ENCODE measurements at regions not wholly inside any gene's neighbourhood (a gene's known extent, or its start where the extent isn't known, plus 50 kb on each side); places are given as distances from the start of the nearest gene placed in this dataset.

DNA sequence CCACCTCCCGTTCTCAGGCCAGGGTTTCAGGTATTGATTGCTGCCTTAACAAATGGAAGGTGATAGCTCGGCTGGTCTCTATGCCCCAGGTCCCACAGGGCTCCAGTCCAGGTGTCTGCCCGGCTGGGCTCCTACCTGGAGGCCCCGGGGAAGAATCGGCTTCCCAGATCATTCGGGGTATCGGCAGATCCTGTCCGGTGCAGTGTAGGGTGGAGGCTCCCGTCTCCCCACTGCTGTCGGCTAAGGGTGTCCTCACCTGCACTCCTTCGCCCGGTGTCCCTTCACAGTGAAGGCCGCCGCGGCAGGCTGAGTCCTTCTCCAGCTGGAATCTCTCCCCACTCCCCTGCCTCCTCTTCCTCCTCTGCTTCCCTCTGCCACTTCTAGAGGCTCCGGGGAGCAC, 573.9 kb upstream of the SALL3 start:
- Histone ChIP-seq H3K9me3 (no peaks in the 10 kb centered on the region), H3K36me3 (no peaks in the 10 kb centered on the region), H3K4me1 (no peaks in the 10 kb centered on the region), H3K27me3 (no peaks in the 10 kb centered on the region), H3K4me3 (ENCODE audit: low read depth, low read length) (no peak overlapping the region)
- TF ChIP-seq, protein P1, sequence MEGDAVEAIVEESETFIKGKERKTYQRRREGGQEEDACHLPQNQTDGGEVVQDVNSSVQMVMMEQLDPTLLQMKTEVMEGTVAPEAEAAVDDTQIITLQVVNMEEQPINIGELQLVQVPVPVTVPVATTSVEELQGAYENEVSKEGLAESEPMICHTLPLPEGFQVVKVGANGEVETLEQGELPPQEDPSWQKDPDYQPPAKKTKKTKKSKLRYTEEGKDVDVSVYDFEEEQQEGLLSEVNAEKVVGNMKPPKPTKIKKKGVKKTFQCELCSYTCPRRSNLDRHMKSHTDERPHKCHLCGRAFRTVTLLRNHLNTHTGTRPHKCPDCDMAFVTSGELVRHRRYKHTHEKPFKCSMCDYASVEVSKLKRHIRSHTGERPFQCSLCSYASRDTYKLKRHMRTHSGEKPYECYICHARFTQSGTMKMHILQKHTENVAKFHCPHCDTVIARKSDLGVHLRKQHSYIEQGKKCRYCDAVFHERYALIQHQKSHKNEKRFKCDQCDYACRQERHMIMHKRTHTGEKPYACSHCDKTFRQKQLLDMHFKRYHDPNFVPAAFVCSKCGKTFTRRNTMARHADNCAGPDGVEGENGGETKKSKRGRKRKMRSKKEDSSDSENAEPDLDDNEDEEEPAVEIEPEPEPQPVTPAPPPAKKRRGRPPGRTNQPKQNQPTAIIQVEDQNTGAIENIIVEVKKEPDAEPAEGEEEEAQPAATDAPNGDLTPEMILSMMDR (IDR thresholded peaks at IDR 0.05; ENCODE audit: low read depth, low read length), result no peak
- no peak for DNase-seq

DNA sequence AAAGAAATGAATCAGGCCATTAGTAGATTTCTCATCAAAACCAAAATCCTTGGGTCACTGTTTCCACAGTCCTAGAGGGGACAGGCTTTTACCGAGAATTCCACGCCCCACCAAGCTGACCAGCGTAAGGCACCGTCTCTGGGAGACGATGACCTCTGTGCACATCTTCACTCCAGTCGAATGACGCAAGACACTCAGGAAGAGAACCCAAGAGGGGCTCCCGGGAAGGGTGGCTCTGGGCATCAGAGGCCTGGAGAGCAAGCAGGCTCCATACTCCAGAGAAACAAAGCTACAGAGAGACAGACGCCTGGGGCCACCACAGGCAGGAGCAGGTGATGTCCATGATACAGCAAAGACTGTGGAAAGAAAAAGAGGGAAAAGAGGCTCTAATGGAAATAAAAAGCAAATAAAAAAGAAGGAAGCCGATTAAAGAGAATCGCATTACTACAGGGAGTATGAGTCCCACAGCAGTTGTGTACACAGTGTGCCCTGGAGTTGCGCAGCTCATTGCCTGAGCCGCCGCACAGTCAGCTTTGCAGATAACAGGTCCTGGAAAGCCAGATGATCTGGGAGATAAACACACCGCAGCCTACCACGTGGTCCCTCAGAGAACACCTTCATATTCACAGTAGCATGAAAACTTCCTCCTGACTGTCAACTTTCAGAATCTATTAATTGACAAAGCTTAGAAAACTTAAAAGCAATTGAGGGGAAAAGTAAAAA, 572.7 kb upstream of the SALL3 start:
- TF ChIP-seq, protein P1 (IDR thresholded peaks at IDR 0.05; ENCODE audit: low read depth, low read length), result no peak
- DNase-seq, result no peak
- no peaks in the 10 kb centered on the region for H3K9me3 ChIP-seq
- no peaks in the 10 kb centered on the region for H3K36me3 ChIP-seq
- no peaks in the 10 kb centered on the region for H3K27me3 ChIP-seq
- H3K4me1 ChIP-seq, result no peaks in the 10 kb centered on the region
- H3K4me3 ChIP-seq (ENCODE audit: low read depth, low read length), result no peak overlapping the region

DNA sequence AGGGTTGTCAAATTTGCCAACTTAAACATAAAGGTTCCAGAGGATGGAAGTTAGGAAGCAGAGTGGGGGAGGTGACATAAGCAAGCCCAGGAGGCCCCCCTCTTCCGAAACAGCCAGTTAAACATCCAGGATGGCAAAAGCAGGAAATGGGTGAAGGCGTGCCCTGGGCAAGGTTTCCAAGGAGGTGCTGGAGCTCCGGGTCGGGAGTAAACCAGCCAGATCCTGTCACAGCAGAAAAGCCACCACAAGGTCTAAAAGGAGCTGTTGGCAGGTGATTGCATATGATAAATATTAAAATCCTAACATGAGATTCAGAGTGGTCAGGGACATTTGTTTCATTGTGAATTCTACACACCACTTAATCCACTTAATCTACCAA, 572.2 kb upstream of the SALL3 start:
- H3K27me3 ChIP-seq, result no peaks in the 10 kb centered on the region
- H3K9me3 ChIP-seq, result no peaks in the 10 kb centered on the region
- no peak for DNase-seq
- no peaks in the 10 kb centered on the region for H3K4me1 ChIP-seq
- TF ChIP-seq, protein P1 (IDR thresholded peaks at IDR 0.05; ENCODE audit: low read depth, low read length), result no peak
- H3K4me3 ChIP-seq (ENCODE audit: low read depth, low read length), result no peak overlapping the region
- no peaks in the 10 kb centered on the region for H3K36me3 ChIP-seq

DNA sequence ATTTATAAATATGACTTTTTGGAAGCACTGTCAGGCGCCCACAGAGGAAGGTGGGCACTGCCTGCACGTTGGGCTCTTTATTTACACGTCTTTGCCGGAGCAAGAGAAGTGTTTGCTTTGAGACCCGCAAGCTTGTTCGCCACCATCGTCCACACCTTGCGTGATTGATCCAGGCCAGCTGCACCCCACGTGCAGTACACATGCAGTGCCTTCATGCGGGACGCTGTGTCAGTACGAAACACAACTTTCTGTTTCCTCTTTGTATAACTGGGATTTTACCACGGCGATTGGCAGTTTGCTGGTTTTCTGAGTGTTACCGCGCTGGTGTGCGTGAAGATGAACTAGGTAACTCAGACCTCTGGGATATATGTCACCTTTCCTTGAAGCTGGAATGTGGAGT, 571.0 kb upstream of the SALL3 start:
- Histone ChIP-seq H3K27me3 (no peaks in the 10 kb centered on the region), H3K9me3 (no peaks in the 10 kb centered on the region), H3K4me1 (no peaks in the 10 kb centered on the region), H3K4me3 (ENCODE audit: low read depth, low read length) (no peak overlapping the region), H3K36me3 (no peaks in the 10 kb centered on the region)
- DNase-seq, result no peak
- TF ChIP-seq, protein P1 (IDR thresholded peaks at IDR 0.05; ENCODE audit: low read depth, low read length), result no peak

DNA sequence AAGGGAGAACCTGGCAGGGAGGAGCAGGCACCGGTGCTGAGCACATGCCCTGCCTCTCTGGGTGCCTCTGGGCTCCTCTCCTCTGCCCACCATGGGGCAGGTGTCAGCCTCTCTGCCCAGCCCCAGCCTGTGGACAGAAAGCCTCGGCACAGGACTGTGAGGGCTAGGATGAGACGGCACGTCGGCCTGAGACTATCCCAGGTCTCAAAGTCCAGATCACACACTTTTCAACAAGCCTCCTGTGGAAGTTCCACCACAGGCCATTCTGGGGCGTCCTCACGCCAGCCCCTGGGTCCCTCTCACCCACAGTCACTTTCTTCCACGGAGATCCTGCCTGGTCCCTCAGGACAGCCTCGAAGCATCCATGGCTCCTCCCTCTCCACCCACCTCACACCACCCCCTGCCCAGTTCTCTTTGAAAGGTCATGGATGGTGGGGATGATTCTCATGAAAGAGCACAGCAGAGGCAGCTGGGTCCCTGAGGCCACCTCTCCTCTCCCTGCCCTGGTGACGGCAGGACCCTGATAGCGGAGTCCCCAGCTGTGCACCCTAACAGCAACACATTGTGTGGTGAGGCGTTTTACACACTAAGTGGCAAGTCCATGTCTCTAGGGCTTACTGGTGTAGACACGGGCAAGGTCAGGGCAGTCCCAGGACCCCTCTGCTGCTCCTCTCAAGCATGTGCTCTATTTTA, 569.4 kb upstream of the SALL3 start:
- no peak for DNase-seq

More for the DNA sequence above, 569.4 kb upstream of the SALL3 start:
- TF ChIP-seq, protein P1 (IDR thresholded peaks at IDR 0.05; ENCODE audit: low read depth, low read length), result no peak
- no peaks in the 10 kb centered on the region for H3K4me1 ChIP-seq
- no peaks in the 10 kb centered on the region for H3K36me3 ChIP-seq
- no peaks in the 10 kb centered on the region for H3K9me3 ChIP-seq
- H3K27me3 ChIP-seq, result no peaks in the 10 kb centered on the region
- H3K4me3 ChIP-seq (ENCODE audit: low read depth, low read length), result no peak overlapping the region

Data from BE2C (cell line).